ENCODE measurements at regions not wholly inside any gene's neighbourhood (a gene's known extent, or its start where the extent isn't known, plus 50 kb on each side); places are given as distances from the start of the nearest gene placed in this dataset.
A peak's percentile ranks its signal among the peaks of the same experiment; 100 is the strongest.

- TF ChIP-seq CTCF (tag by site-specific recombination; IDR thresholded peaks at IDR 0.05), result no peak
- no peak for TF ChIP-seq ZNF175 (tag by site-specific recombination; IDR thresholded peaks at IDR 0.05)
- TF ChIP-seq ZBTB7A (tag by site-specific recombination; IDR thresholded peaks at IDR 0.05; ENCODE audit: low read depth), result no peak
- TF ChIP-seq ZNF843 (tag by site-specific recombination; IDR thresholded peaks at IDR 0.05), result no peak
- TF ChIP-seq ZNF146 (tag by site-specific recombination; IDR thresholded peaks at IDR 0.05), result no peak
- no peak for TF ChIP-seq ZNF274 (IDR thresholded peaks at IDR 0.05; ENCODE audit: low read length)
- TF ChIP-seq ZNF274 (tag by site-specific recombination; IDR thresholded peaks at IDR 0.05; ENCODE audit: borderline replicate concordance), result no peak
- TF ChIP-seq, protein P1, sequence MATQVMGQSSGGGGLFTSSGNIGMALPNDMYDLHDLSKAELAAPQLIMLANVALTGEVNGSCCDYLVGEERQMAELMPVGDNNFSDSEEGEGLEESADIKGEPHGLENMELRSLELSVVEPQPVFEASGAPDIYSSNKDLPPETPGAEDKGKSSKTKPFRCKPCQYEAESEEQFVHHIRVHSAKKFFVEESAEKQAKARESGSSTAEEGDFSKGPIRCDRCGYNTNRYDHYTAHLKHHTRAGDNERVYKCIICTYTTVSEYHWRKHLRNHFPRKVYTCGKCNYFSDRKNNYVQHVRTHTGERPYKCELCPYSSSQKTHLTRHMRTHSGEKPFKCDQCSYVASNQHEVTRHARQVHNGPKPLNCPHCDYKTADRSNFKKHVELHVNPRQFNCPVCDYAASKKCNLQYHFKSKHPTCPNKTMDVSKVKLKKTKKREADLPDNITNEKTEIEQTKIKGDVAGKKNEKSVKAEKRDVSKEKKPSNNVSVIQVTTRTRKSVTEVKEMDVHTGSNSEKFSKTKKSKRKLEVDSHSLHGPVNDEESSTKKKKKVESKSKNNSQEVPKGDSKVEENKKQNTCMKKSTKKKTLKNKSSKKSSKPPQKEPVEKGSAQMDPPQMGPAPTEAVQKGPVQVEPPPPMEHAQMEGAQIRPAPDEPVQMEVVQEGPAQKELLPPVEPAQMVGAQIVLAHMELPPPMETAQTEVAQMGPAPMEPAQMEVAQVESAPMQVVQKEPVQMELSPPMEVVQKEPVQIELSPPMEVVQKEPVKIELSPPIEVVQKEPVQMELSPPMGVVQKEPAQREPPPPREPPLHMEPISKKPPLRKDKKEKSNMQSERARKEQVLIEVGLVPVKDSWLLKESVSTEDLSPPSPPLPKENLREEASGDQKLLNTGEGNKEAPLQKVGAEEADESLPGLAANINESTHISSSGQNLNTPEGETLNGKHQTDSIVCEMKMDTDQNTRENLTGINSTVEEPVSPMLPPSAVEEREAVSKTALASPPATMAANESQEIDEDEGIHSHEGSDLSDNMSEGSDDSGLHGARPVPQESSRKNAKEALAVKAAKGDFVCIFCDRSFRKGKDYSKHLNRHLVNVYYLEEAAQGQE (tag by site-specific recombination; IDR thresholded peaks at IDR 0.05), result no peak
- TF ChIP-seq, protein P2, sequence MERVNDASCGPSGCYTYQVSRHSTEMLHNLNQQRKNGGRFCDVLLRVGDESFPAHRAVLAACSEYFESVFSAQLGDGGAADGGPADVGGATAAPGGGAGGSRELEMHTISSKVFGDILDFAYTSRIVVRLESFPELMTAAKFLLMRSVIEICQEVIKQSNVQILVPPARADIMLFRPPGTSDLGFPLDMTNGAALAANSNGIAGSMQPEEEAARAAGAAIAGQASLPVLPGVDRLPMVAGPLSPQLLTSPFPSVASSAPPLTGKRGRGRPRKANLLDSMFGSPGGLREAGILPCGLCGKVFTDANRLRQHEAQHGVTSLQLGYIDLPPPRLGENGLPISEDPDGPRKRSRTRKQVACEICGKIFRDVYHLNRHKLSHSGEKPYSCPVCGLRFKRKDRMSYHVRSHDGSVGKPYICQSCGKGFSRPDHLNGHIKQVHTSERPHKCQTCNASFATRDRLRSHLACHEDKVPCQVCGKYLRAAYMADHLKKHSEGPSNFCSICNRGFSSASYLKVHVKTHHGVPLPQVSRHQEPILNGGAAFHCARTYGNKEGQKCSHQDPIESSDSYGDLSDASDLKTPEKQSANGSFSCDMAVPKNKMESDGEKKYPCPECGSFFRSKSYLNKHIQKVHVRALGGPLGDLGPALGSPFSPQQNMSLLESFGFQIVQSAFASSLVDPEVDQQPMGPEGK (tag by site-specific recombination; IDR thresholded peaks at IDR 0.05), result 0 out of 2 replicates have a peak, but pooled peaks have one; percentile 37
- no peak for TF ChIP-seq ZNF19 (tag by site-specific recombination; IDR thresholded peaks at IDR 0.05; ENCODE audit: low read depth)
- TF ChIP-seq FEZF1 (tag by site-specific recombination; IDR thresholded peaks at IDR 0.05), result no peak
These were observed 73.4 kb upstream of the EIF5 start for GRCh38 chr14:103260629-103261124.

All from HEK293 (cell line).